ENCODE measurements at regions not wholly inside any gene's neighbourhood (a gene's known extent, or its start where the extent isn't known, plus 50 kb on each side); places are given as distances from the start of the nearest gene placed in this dataset.

DNA sequence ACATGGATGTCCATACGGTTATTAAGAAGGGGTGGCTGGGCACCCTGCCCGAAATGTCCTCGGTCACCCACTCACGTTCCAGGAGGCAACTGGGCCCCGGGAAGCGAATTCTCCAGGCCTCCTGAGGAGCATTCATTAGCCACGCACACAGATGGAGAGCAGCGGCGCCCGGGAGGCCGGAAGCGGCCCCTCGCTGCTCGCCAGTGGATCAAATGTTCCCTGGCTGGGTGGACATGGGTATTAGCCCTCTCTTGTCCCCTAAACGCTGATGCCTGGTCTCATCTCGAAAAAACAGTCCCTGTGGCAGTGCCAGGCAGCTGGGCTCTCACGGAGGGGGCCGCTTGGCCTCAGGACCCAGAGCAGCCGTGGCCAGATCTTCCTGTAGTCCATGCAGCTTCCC is 59.0 kb upstream of the DLK1 start:
- peaks cover 11% of the 10 kb centered on the region for H3K27me3 ChIP-seq (ENCODE audit: control insufficient read depth, insufficient read depth, low read length)

DNA sequence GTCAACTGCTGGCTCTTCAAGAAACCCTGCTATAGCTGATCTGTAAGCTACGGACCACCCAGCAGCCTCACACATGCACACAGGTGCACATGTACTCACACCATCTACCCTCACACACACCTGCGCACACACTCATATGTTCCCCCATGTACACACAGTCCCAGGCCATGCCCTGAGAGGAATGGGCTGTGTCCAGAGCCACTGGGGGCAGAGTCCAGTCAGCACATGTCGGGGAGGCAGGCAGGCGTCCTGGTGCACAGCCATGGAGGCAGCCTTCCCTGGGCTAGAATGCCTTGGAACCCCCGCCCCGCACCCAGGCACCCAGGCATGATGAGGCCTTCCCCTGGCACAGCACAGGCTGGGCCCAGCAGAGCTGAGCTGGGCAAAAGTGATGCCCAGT is 58.3 kb upstream of the DLK1 start:
- H3K36me3 ChIP-seq (ENCODE audit: control insufficient read depth, insufficient read depth, low read length): no peaks in the 10 kb centered on the region
- H3K4me1 ChIP-seq (ENCODE audit: control insufficient read depth, insufficient read depth, low read length): peaks cover 18% of the 10 kb centered on the region
- peaks cover 18% of the 10 kb centered on the region for H3K27me3 ChIP-seq (ENCODE audit: control insufficient read depth, insufficient read depth, low read length)
- H3K27ac ChIP-seq (ENCODE audit: low read depth, low read length): no peak overlapping the region
- H3K4me3 ChIP-seq (ENCODE audit: low read depth, low read length): no peak overlapping the region
- no peaks in the 10 kb centered on the region for H3K9me3 ChIP-seq (ENCODE audit: control insufficient read depth, insufficient read depth, low read depth, low read length)
- H3K9ac ChIP-seq (ENCODE audit: low read length): no peak overlapping the region

More for the DNA sequence above, 59.0 kb upstream of the DLK1 start:
- no peaks in the 10 kb centered on the region for H3K36me3 ChIP-seq (ENCODE audit: control insufficient read depth, insufficient read depth, low read length)
- H3K9me3 ChIP-seq (ENCODE audit: control insufficient read depth, insufficient read depth, low read depth, low read length): no peaks in the 10 kb centered on the region
- H3K4me1 ChIP-seq (ENCODE audit: control insufficient read depth, insufficient read depth, low read length): peaks cover 11% of the 10 kb centered on the region; the same call in 1 of the 2 replicates
- no peak overlapping the region for H3K27ac ChIP-seq (ENCODE audit: low read depth, low read length)
- H3K4me3 ChIP-seq (ENCODE audit: low read depth, low read length): no peak overlapping the region
- no peak overlapping the region for H3K9ac ChIP-seq (ENCODE audit: low read length)

DNA sequence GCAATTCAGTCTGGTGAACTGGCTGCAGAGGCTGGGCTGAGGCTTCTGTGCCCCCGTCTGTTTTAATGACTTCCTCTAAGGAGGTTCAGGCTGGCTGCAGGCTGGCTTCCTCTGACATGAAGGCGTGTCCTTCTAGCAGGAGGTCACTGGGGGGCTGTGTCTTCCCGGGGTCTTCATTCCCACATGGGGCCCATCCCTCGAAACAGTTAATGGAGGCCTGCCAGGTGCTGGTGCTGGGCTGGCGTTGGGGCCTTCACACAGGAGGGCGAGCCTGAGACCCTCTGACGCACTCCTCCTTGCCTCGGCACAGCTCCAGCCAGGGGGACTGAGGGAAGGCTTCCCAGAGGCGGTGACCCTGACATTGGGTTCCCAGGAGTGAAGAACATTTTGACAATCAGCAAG is 57.7 kb upstream of the DLK1 start:
- Histone ChIP-seq H3K36me3 (ENCODE audit: control insufficient read depth, insufficient read depth, low read length) (no peaks in the 10 kb centered on the region), H3K27me3 (ENCODE audit: control insufficient read depth, insufficient read depth, low read length) (peaks cover 19% of the 10 kb centered on the region), H3K4me3 (ENCODE audit: low read depth, low read length) (no peak overlapping the region), H3K27ac (ENCODE audit: low read depth, low read length) (no peak overlapping the region), H3K9me3 (ENCODE audit: control insufficient read depth, insufficient read depth, low read depth, low read length) (peaks cover 3% of the 10 kb centered on the region; the same call in 1 of the 2 replicates), H3K9ac (ENCODE audit: low read length) (no peak overlapping the region), H3K4me1 (ENCODE audit: control insufficient read depth, insufficient read depth, low read length) (peaks cover 21% of the 10 kb centered on the region)

DNA sequence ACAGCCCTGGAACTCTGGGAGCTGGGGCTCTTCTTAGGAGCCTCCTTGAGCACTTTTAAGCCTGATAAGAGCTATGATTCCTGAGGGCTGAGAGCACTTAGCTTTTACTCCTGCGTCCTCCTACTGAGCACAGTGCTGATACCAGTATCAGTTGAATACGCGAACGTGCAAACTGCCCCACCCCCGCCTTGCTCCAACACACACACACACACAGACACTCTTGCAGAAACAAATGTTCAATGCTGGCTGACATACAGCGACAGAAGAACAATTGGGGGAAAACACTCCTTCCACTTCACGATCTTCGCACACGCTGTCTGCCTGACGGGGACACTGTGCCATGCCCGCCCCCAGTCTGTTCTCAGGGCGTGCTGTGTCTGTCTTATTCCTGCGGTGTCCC is 57.2 kb upstream of the DLK1 start:
- H3K4me1 ChIP-seq (ENCODE audit: control insufficient read depth, insufficient read depth, low read length): peaks cover 21% of the 10 kb centered on the region
- no peak overlapping the region for H3K27ac ChIP-seq (ENCODE audit: low read depth, low read length)
- H3K4me3 ChIP-seq (ENCODE audit: low read depth, low read length): no peak overlapping the region
- no peak overlapping the region for H3K9ac ChIP-seq (ENCODE audit: low read length)
- no peaks in the 10 kb centered on the region for H3K36me3 ChIP-seq (ENCODE audit: control insufficient read depth, insufficient read depth, low read length)
- peaks cover 19% of the 10 kb centered on the region for H3K27me3 ChIP-seq (ENCODE audit: control insufficient read depth, insufficient read depth, low read length)
- peaks cover 3% of the 10 kb centered on the region; the same call in 1 of the 2 replicates for H3K9me3 ChIP-seq (ENCODE audit: control insufficient read depth, insufficient read depth, low read depth, low read length)

DNA sequence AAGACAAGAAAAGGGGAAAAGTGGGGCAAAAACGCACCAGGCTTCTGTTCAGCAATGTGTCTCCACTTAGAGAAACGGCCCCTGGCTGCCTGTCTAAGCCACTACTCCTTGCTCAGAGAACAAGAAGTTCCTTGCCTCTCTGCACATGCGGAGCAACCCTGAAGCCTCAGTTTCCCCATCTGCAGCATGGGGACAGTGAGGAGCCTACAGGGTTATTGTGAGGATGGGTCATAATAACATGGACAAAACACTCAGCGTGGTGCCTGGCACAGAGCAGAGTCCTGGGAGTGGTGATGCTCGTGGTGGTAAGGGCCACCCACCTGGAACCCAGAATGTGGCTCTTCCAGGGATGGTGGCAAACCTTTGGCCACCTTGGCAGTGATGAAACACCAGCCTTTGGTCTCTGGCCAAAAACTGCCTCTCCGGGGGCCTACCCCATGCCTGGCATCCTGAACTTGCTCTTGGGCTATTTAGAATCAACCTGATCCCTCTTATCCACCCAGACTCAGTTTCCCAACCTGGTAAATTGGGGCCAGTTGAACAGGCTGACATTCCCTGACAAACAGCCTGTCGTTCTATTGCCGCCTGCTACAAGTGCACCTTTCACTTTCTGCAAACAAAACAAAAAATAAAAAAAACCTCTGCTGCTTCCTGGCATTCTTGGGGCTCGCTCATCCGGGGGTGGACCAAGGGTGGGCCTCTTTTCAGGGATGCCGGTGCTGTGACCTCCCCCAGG is 56.5 kb upstream of the DLK1 start:
- peaks cover 19% of the 10 kb centered on the region for H3K27me3 ChIP-seq (ENCODE audit: control insufficient read depth, insufficient read depth, low read length)
- H3K4me1 ChIP-seq (ENCODE audit: control insufficient read depth, insufficient read depth, low read length): peaks cover 24% of the 10 kb centered on the region
- H3K4me3 ChIP-seq (ENCODE audit: low read depth, low read length): no peak overlapping the region
- H3K9me3 ChIP-seq (ENCODE audit: control insufficient read depth, insufficient read depth, low read depth, low read length): peaks cover 3% of the 10 kb centered on the region; the same call in 1 of the 2 replicates
- H3K36me3 ChIP-seq (ENCODE audit: control insufficient read depth, insufficient read depth, low read length): no peaks in the 10 kb centered on the region
- no peak overlapping the region for H3K9ac ChIP-seq (ENCODE audit: low read length)
- H3K27ac ChIP-seq (ENCODE audit: low read depth, low read length): no peak overlapping the region

DNA sequence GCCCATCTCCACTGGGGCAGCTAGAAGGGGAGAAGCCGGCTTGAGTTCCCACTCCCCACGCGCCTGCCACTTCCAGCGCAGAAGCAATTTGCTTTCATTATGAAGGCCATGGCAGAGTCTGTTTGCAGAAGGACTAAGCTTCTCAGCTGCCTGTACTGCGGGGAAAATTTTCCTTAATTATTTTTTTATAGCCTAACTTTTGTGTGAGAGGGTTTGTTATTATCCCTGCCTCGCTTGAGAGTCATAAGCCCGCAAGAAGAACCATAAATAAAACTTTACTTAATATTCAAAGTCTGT is 56.0 kb upstream of the DLK1 start:
- H3K9me3 ChIP-seq (ENCODE audit: control insufficient read depth, insufficient read depth, low read depth, low read length): peaks cover 3% of the 10 kb centered on the region; the same call in 1 of the 2 replicates
- H3K27me3 ChIP-seq (ENCODE audit: control insufficient read depth, insufficient read depth, low read length): peaks cover 19% of the 10 kb centered on the region
- H3K27ac ChIP-seq (ENCODE audit: low read depth, low read length): no peak overlapping the region
- H3K4me1 ChIP-seq (ENCODE audit: control insufficient read depth, insufficient read depth, low read length): peaks cover 26% of the 10 kb centered on the region
- no peak overlapping the region for H3K9ac ChIP-seq (ENCODE audit: low read length)
- no peak overlapping the region for H3K4me3 ChIP-seq (ENCODE audit: low read depth, low read length)
- H3K36me3 ChIP-seq (ENCODE audit: control insufficient read depth, insufficient read depth, low read length): no peaks in the 10 kb centered on the region

DNA sequence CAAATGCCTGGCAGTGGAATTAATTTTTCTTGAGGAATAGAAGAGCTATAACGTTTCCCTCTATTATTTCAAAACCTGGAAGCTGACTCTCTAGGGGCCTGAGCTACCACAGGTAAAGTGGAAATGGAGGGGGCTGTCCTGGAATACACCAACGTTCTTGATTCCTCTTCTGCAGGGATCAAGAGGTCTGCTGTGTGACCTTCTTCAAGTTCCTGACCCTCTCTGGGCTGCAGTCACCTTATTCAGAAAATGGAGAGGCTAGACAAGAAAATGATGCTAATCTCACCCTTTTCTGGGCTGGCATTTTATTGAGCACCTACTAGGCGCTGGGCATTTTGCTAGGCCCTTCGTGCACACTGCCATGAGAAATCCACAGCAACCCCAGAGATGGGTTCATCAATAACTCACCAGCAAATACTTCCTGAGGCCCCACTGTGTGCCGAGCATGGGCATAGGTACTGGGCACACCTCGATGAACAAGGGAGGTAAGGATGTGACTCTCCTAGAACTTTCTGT is 55.2 kb upstream of the DLK1 start:
- no peak overlapping the region for H3K9ac ChIP-seq (ENCODE audit: low read length)
- H3K9me3 ChIP-seq (ENCODE audit: control insufficient read depth, insufficient read depth, low read depth, low read length): peaks cover 3% of the 10 kb centered on the region; the same call in 1 of the 2 replicates
- H3K4me3 ChIP-seq (ENCODE audit: low read depth, low read length): no peak overlapping the region

DNA sequence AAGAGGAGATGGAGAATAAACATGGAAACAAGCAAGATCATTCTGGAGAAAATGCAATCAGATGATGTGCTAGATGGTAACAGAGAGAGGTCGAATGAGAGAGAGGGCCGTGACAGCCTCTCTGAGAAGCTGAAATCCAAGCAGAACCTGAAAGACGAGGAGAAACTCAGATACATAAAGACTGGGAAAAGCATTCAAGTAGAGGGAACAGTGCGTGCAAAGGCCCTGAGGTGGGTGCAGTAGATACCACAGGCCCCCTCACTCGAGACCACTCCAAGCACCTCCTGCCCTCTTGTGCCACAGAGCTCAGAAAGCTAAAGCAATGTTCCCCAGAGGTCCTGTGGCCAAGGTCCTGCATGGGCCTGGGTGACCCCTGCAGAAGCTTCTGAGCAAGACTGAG is 54.8 kb upstream of the DLK1 start:
- Histone ChIP-seq H3K27me3 (ENCODE audit: control insufficient read depth, insufficient read depth, low read length) (peaks cover 19% of the 10 kb centered on the region), H3K4me1 (ENCODE audit: control insufficient read depth, insufficient read depth, low read length) (peaks cover 30% of the 10 kb centered on the region), H3K9ac (ENCODE audit: low read length) (no peak overlapping the region), H3K9me3 (ENCODE audit: control insufficient read depth, insufficient read depth, low read depth, low read length) (peaks cover 3% of the 10 kb centered on the region; the same call in 1 of the 2 replicates), H3K27ac (ENCODE audit: low read depth, low read length) (no peak overlapping the region), H3K36me3 (ENCODE audit: control insufficient read depth, insufficient read depth, low read length) (no peaks in the 10 kb centered on the region), H3K4me3 (ENCODE audit: low read depth, low read length) (no peak overlapping the region)

More for the DNA sequence above, 55.2 kb upstream of the DLK1 start:
- Histone ChIP-seq H3K27ac (ENCODE audit: low read depth, low read length) (no peak overlapping the region), H3K4me1 (ENCODE audit: control insufficient read depth, insufficient read depth, low read length) (peaks cover 30% of the 10 kb centered on the region), H3K36me3 (ENCODE audit: control insufficient read depth, insufficient read depth, low read length) (no peaks in the 10 kb centered on the region), H3K27me3 (ENCODE audit: control insufficient read depth, insufficient read depth, low read length) (peaks cover 19% of the 10 kb centered on the region)

DNA sequence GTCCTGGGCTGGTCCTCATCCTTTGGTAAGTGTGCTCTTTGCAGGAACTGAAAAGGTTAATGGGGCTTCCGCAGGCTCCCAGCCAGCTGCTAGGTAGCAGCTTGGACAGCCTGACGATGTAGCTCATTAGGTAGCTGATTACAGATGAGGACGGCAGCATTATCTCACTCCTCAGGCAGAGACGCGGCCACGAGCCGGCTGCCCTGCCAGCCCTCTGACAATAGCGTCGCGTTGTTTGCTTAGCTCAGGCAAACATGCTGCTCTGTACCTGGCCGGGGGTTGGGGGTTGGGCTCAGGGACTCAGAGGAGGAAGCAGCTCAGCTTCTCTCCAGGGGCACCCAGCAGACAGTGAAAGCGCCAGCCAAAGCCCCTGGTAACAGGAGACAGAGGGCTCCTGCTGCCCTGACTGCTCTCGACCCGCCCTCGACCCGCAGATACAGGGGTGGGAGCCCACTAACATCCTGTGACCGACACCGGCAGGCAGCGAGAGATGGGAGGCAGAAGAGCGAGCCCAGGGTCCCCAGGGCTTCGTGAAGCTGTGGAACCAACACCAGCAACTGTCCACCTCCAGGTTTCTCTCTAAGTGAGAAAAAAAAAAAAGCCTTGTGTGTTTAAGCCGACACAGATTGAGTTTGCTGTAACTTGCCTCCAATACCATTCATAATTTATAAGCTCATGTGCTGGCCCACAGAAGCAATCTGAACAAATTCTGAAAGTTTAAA is 53.4 kb upstream of the DLK1 start:
- Histone ChIP-seq H3K4me1 (ENCODE audit: control insufficient read depth, insufficient read depth, low read length) (peaks cover 41% of the 10 kb centered on the region), H3K27ac (ENCODE audit: low read depth, low read length) (no peak overlapping the region), H3K4me3 (ENCODE audit: low read depth, low read length) (0 out of 2 replicates have a peak overlapping the region, but pooled peaks have one; percentile 5), H3K27me3 (ENCODE audit: control insufficient read depth, insufficient read depth, low read length) (peaks cover 19% of the 10 kb centered on the region), H3K9me3 (ENCODE audit: control insufficient read depth, insufficient read depth, low read depth, low read length) (peaks cover 3% of the 10 kb centered on the region; the same call in 1 of the 2 replicates), H3K36me3 (ENCODE audit: control insufficient read depth, insufficient read depth, low read length) (no peaks in the 10 kb centered on the region), H3K9ac (ENCODE audit: low read length) (no peak overlapping the region)

DNA sequence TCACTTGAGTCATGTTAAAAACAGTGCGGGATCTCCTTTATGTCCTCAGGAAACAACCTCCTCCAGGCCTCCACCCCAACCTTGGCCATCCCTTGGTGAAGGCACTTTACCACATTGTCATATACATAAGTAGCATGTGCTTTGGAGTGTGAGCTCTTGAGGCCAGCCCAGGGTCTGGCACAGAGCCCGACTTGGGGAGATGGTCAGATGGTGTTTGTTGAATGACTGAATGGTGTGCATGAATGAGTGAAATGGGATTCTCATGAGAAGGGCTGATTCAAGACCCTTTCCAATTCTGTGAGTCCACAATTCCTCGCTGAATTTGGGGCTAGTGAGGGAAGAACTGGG is 52.9 kb upstream of the DLK1 start:
- Histone ChIP-seq H3K4me1 (ENCODE audit: control insufficient read depth, insufficient read depth, low read length) (peaks cover 41% of the 10 kb centered on the region), H3K9me3 (ENCODE audit: control insufficient read depth, insufficient read depth, low read depth, low read length) (peaks cover 3% of the 10 kb centered on the region; the same call in 1 of the 2 replicates), H3K27me3 (ENCODE audit: control insufficient read depth, insufficient read depth, low read length) (peaks cover 19% of the 10 kb centered on the region), H3K4me3 (ENCODE audit: low read depth, low read length) (no peak overlapping the region), H3K36me3 (ENCODE audit: control insufficient read depth, insufficient read depth, low read length) (no peaks in the 10 kb centered on the region), H3K27ac (ENCODE audit: low read depth, low read length) (no peak overlapping the region), H3K9ac (ENCODE audit: low read length) (no peak overlapping the region)

DNA sequence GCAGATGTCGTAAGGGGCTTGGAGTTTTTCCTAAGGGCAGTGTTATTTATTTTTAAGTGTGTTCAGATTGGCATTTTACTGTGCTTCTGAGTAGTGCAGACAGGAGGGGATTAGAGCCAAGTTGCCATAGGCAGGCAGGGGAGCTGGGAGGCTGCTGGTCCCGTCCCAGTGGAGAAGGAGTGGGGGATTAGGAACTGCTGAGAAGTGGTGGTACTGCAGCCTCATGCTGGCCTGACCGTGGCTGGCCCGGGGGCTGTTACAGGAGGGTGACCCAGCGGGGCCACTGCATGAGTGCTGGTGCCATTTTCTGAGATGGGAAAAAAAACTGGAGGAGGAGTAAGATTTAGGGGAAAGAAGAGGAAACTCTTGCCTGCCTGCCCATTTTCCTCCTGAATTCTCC is 52.3 kb upstream of the DLK1 start:
- Histone ChIP-seq H3K4me3 (ENCODE audit: low read depth, low read length) (no peak overlapping the region), H3K9ac (ENCODE audit: low read length) (no peak overlapping the region), H3K27me3 (ENCODE audit: control insufficient read depth, insufficient read depth, low read length) (peaks cover 19% of the 10 kb centered on the region), H3K9me3 (ENCODE audit: control insufficient read depth, insufficient read depth, low read depth, low read length) (peaks cover 3% of the 10 kb centered on the region; the same call in 1 of the 2 replicates), H3K36me3 (ENCODE audit: control insufficient read depth, insufficient read depth, low read length) (no peaks in the 10 kb centered on the region), H3K27ac (ENCODE audit: low read depth, low read length) (no peak overlapping the region), H3K4me1 (ENCODE audit: control insufficient read depth, insufficient read depth, low read length) (peaks cover 38% of the 10 kb centered on the region)
